ENCODE measurements at regions not wholly inside any gene's neighbourhood (a gene's known extent, or its start where the extent isn't known, plus 50 kb on each side); places are given as distances from the start of the nearest gene placed in this dataset.

- FAIRE-seq: no peak
These were observed 648.3 kb upstream of the ATXN8OS start for GRCh38 chr13:69459346-69459745.

GRCh38 chr13:69458013-69458412, 649.6 kb upstream of the ATXN8OS start:
- DNase-seq (ENCODE audit: extremely low spot score, insufficient read length, low read depth) (no peak), FAIRE-seq (no peak)

More at GRCh38 chr13:69459346-69459745, 648.3 kb upstream of the ATXN8OS start:
- no peak for DNase-seq (ENCODE audit: extremely low spot score, insufficient read length, low read depth)

- DNase-seq (ENCODE audit: extremely low spot score, insufficient read length, low read depth) (no peak), FAIRE-seq (no peak)
These were observed 657.4 kb upstream of the ATXN8OS start for GRCh38 chr13:69450245-69450644.

- DNase-seq (ENCODE audit: extremely low spot score, insufficient read length, low read depth): no peak
- no peak for FAIRE-seq
These were observed 682.4 kb upstream of the ATXN8OS start for GRCh38 chr13:69425235-69425634.

- DNase-seq (ENCODE audit: extremely low spot score, insufficient read length, low read depth) (no peak), FAIRE-seq (no peak)
These were observed 683.8 kb upstream of the ATXN8OS start for GRCh38 chr13:69423844-69424243.

- DNase-seq (ENCODE audit: extremely low spot score, insufficient read length, low read depth): no peak
- FAIRE-seq: no peak
These were observed 689.3 kb upstream of the ATXN8OS start for GRCh38 chr13:69418319-69418718.

- no peak for DNase-seq (ENCODE audit: extremely low spot score, insufficient read length, low read depth)
- no peak for FAIRE-seq
These were observed 696.9 kb upstream of the ATXN8OS start for GRCh38 chr13:69410761-69411160.

GRCh38 chr13:69391756-69392155, 715.9 kb upstream of the ATXN8OS start:
- FAIRE-seq: no peak
- no peak for DNase-seq (ENCODE audit: extremely low spot score, insufficient read length, low read depth)

GRCh38 chr13:69389899-69390298, 717.7 kb upstream of the ATXN8OS start:
- no peak for DNase-seq (ENCODE audit: extremely low spot score, insufficient read length, low read depth)
- FAIRE-seq: no peak

- DNase-seq (ENCODE audit: extremely low spot score, insufficient read length, low read depth): no peak
- no peak for FAIRE-seq
These were observed 733.7 kb upstream of the ATXN8OS start for GRCh38 chr13:69373747-69374425.

- FAIRE-seq: no peak
These were observed 744.3 kb upstream of the ATXN8OS start for GRCh38 chr13:69363360-69363759.

GRCh38 chr13:69331245-69331644, 776.4 kb upstream of the ATXN8OS start:
- DNase-seq (ENCODE audit: extremely low spot score, insufficient read length, low read depth) (no peak), FAIRE-seq (no peak)

More at GRCh38 chr13:69363360-69363759, 744.3 kb upstream of the ATXN8OS start:
- DNase-seq (ENCODE audit: extremely low spot score, insufficient read length, low read depth): no peak

GRCh38 chr13:69324090-69324886, 783.3 kb upstream of the ATXN8OS start:
- DNase-seq (ENCODE audit: extremely low spot score, insufficient read length, low read depth): no peak
- no peak for FAIRE-seq

GRCh38 chr13:69319656-69320055, 788.0 kb upstream of the ATXN8OS start:
- DNase-seq (ENCODE audit: extremely low spot score, insufficient read length, low read depth) (no peak), FAIRE-seq (no peak)

GRCh38 chr13:69315039-69315438, 792.6 kb upstream of the ATXN8OS start:
- FAIRE-seq (no peak), DNase-seq (ENCODE audit: extremely low spot score, insufficient read length, low read depth) (no peak)

GRCh38 chr13:69306766-69307165, 800.9 kb upstream of the ATXN8OS start:
- DNase-seq (ENCODE audit: extremely low spot score, insufficient read length, low read depth) (no peak), FAIRE-seq (no peak)

GRCh38 chr13:69300131-69300530, 807.5 kb upstream of the ATXN8OS start:
- no peak for FAIRE-seq
- DNase-seq (ENCODE audit: extremely low spot score, insufficient read length, low read depth): no peak

- no peak for FAIRE-seq
- no peak for DNase-seq (ENCODE audit: extremely low spot score, insufficient read length, low read depth)
These were observed 811.5 kb upstream of the ATXN8OS start for GRCh38 chr13:69296130-69296529.

GRCh38 chr13:69292789-69293425, 814.7 kb upstream of the ATXN8OS start:
- FAIRE-seq (no peak), DNase-seq (ENCODE audit: extremely low spot score, insufficient read length, low read depth) (no peak)

GRCh38 chr13:69291292-69291906, 816.2 kb upstream of the ATXN8OS start:
- no peak for FAIRE-seq
- DNase-seq (ENCODE audit: extremely low spot score, insufficient read length, low read depth): no peak

GRCh38 chr13:69288026-69288425, 819.6 kb upstream of the ATXN8OS start:
- no peak for DNase-seq (ENCODE audit: extremely low spot score, insufficient read length, low read depth)
- FAIRE-seq: no peak
